ENCODE measurements at regions not wholly inside any gene's neighbourhood (a gene's known extent, or its start where the extent isn't known, plus 50 kb on each side); places are given as distances from the start of the nearest gene placed in this dataset.

DNA sequence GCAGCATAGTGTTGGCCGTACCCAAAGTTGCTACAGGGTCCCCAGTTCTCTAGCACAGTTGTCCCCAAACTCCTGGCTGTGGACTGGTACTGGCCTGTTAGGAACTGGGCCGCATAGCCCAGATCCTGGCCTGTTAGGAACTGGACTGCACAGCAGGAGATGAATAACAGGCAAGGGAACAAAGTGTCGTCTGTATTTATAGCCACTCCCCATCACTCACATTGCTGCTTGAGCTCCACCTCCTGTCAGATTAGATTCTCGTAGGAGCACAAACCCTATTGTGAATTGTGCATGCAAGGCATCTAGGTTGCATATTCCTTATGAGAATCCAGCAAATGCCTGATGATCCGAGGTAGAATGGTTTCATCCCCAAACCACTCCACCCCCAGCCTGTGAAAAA, 604.0 kb upstream of the LMCD1 start:
- DNase-seq (ENCODE audit: low read depth in 2 of 2, low spot score in 1 of 2): no peak

DNA sequence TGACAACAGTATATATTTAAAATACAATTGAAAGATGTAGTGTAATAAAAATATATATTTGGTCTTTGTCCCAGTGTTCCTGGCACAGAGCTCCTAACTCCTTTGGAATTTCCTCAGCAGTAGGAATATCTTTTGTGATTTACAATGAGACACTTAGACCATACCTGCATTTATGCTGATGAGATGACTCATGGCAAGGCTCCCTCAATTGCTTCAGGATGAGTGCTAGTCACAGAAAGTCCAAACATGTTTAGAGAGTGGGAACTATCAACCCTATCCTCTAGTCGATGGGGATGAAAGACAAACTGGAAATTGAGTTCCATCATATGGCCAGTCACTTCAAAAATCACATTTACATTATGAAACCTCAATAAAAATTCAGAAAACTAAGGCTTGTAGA, 588.3 kb upstream of the LMCD1 start:
- no peak for DNase-seq (ENCODE audit: low read depth in 2 of 2, low spot score in 1 of 2)

DNA sequence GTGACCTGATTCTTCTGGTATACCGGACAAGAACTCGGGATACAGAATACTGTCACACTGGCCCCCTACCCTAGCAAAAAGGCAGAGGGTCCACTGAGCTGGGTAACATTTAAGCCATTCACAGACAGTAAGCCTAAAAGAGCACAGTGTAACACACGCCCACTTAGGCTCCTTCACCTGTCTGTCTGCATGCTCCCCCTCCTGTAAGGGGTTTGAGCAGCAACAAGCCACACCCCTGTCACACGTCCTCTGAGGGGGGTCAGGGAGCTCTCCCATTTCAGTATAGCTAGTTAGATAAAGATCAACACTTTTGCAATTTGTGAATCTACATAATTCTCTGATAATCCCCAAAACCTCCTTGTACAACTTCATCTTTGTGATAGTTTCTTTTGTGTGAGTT, 586.3 kb upstream of the LMCD1 start:
- DNase-seq (ENCODE audit: low read depth in 2 of 2, low spot score in 1 of 2): no peak

DNA sequence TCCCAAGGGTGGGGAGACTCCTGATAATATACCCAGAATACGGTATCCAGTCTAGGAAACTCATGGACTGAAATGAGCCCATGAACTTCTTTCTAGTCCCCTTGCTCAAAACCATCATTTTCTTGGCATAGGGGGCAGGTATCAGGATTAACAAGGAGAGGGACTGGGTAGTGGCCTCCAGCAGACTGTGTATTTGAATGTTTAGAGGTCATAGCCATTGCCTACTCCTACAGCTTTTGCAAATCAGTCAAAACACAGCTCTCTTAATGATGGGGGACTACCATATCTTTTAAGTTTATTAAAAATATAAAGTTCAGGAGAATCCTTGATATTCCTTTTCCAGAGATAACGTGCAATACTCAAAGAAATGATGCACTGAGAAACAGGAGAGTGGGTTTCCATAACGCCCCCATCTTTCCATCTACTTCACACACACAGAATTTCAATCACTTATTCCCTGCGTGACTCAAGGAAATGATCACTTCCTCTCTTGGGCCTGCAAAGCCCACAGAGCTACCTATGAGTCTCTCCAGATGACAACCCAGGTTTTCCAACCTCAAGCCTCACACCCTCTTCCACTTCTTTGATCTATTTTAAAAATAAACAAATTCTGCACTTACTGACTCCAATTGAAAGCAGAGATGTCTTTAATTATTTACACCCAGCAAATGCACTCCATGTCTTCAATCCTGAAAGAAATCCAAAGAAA, 584.0 kb upstream of the LMCD1 start:
- DNase-seq (ENCODE audit: low read depth in 2 of 2, low spot score in 1 of 2): no peak

DNA sequence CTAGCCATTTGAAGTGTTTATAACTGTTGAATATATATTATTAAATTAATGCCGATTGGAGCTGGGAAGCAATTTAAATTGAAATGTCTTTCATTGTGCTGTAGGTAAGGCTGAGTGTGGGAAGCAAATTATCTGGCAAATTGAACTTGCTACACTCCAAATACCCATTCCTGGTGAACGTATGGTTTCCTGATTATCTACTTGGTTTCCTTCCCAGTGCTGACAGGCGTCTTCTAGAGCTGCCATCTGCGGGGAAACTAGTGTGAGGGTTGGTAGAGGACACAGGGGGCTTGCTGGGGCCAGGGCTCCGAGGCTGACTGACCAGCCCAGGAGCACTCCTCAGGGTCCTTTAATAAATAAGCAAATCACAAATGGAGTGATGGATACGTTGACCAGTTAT, 581.4 kb upstream of the LMCD1 start:
- DNase-seq (ENCODE audit: low read depth in 2 of 2, low spot score in 1 of 2): no peak

DNA sequence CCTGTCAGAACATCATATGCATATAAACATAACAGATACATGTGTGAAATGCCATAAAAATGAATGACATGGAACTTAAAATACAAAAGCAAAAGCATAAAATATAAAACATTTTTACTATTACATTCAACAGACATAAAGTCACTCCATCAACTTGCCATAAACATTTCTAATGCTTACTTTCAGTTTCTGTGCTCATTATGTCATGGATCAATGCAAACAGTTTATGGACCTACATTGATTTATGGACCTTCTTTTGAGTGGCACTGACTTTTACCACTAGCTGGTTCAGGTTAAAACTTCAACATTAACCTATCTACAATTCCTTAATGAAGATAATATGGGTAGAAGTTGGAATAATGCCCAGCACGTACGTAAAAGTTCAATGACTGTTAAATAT, 577.4 kb upstream of the LMCD1 start:
- no peak for DNase-seq (ENCODE audit: low read depth in 2 of 2, low spot score in 1 of 2)

DNA sequence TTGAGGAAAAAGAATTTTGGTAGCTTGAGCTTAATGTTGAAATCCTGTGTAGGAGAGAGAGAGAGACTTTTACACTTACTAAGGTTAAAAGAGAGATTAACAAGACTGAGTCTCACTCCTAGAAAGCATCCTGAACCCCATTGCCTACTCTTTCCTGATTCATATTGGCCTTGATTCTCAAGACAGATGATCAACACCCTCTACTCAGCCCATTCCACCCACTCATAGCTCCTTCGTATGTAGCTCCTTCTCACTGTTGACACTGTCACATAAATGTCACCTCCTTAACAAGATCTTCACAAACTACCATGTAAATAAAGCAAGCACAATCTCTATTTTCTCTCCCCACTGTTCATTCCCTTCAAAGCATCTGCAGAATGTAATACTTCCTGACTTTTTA, 574.6 kb upstream of the LMCD1 start:
- no peak for DNase-seq (ENCODE audit: low read depth in 2 of 2, low spot score in 1 of 2)

DNA sequence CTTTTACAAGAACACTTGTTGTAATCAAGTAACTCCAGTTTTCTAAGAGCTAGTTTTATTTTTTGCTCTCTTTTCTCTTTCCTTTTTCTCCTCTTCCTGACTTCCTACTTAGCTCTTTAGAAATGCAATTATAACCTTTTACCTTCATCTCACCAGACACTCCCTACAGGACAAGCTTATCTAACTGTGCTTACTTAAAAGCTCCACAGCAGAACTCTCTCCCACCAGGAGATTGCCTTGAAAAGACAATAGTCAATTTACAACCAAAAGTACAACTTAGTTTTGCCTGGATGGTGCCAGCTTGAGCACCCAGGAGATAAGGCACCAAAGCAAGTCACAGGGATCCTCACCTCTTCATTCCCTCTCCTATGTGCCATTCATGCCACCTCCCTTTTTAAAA, 573.8 kb upstream of the LMCD1 start:
- DNase-seq (ENCODE audit: low read depth in 2 of 2, low spot score in 1 of 2): no peak

DNA sequence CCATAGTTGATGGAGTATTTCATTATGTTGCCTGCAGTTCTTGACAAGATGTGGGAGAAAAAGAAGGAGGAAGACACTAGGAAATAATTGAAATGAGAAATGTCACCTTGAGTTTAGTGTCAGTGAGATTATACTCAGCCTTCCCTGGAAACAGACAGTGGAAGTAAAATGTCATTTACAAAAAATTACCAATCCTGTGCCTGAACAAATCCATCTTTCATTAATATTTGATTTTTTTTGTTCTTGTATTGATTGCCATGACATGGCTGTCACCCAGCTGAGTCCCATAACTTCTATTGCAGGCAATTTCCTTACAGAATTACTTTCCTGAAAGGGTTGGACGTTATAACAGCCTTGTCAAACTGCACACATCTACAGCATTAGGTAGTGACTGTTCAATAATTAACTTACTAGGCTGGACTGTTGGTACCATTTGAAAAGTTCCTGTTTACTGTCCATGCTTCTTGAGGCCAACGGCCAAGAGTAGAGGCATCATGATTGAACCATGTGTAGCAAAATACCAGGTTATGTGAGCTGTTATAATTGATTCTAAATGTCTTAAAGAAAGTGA, 572.2 kb upstream of the LMCD1 start:
- DNase-seq (ENCODE audit: low read depth in 2 of 2, low spot score in 1 of 2): no peak

DNA sequence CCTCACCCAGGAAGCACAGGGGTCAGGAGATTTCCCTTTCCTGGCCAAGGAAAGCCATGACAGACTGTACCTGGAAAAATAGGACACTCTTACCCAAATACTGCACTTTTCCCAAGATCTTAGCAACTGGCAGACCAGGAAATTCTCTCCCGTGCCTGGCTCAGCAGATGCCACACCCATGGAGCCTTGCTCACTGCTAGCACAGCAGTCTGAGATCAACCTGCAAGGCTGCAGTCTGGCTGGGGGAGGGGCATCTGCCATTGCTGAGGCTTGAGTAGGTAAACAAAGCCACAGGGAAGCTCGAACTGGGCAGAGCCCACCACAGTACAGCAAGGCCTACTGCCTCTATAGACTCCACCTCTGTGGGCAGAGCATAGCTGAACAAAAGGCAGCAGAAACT, 567.3 kb upstream of the LMCD1 start:
- DNase-seq (ENCODE audit: low read depth in 2 of 2, low spot score in 1 of 2): no peak

DNA sequence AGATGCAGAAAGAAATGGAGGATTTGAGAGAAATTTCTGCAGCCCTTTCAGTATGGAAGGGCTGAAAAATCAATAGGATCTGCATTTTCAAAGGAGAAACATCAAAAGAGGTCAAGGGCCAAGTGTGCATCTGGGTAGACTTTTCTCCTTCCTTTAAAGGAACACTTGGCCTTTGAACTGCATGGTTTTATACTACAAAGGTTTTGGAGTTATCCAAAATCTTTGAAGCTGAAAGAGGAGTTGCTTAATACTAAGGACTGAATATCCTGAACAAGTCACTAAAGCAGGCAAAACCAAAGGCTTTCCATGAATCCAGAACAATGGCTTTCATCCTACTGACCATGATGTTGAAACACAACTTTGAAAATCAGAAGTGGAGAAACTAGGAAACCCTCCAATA, 553.7 kb upstream of the LMCD1 start:
- DNase-seq (ENCODE audit: low read depth in 2 of 2, low spot score in 1 of 2): no peak

DNA sequence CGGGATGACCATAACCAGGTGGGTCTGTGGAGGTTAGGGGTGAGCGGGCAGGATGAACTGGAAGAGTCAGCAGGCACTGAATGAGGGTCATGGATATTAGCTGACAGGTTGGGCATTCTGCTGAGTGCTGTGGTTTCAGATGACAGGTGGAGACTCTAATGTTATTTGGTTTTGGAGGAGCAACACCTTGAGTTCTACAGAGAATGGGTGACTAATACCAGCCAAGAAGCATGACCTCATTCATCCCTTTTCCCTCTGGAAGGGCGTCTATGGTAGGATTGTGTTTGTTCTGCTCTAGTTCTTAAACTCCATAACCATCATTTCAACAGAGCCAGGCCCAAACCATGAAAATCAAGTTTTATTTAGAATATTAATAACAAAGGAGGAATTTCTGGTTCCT, 550.7 kb upstream of the LMCD1 start:
- DNase-seq (ENCODE audit: low read depth in 2 of 2, low spot score in 1 of 2): no peak

DNA sequence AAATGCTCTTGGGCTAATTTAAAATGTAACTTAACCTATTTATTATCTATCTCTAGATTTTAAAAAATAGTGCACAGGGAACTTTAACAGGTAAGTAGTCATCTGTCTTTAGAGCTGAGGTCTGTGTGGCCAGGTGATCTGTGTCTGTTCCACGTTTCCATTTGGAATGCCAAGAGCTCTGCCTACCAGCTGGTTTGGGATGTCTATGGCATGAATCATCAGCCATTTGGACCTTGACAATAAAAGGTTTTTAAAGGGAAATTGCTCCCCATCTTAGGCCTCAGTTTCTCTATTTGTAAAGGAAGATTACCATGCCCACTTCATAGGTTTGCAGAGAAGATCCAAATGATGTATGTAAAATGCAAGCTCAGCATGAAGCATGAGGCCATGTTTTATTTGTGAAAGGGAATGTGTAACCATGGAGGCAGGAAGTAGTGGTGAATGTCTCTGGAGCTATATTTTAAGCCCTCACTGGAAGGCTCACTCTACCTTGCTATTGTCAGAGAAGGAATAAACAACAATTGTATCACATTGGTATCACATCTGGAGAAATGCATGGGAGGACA, 548.1 kb upstream of the LMCD1 start:
- DNase-seq (ENCODE audit: low read depth in 2 of 2, low spot score in 1 of 2): no peak

DNA sequence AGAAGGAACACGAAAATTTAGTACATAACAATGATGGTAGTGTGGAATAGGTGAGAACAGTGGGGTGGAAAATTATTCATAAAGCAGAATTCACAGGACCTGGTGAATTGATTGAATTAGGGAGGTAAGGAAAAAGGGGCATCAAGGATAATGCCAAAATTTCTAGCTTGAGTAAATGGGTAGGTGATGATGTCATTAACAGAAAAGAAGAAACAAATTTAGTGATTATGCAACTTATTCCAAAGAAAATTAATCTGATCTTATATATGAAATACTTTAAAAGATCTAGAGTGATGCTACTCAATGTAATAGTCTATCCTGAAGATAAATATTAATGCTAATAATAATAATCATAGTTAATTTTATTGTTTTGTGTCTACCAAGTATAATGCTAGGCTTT, 544.6 kb upstream of the LMCD1 start:
- DNase-seq (ENCODE audit: low read depth in 2 of 2, low spot score in 1 of 2): no peak

DNA sequence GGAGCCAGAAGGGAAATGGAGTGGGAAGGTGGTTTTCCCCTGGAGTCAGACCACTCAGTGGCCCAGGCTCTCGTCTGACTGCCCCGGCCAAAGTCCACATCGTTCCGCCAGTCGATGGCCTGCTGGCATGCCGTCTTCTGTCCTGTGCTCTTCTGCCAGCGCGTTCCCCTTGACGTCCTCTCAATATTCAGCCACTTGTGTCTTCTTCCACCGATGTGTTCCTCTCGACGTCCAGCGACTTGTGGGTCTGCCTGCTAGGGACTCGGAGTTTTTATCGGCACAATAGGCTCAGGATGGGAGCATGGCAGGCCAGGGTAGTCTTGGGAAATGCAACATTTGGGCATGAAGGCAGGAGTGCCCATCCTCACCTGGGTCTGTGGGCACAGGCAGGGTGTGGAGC, 542.5 kb upstream of the LMCD1 start:
- DNase-seq (ENCODE audit: low read depth in 2 of 2, low spot score in 1 of 2): no peak

DNA sequence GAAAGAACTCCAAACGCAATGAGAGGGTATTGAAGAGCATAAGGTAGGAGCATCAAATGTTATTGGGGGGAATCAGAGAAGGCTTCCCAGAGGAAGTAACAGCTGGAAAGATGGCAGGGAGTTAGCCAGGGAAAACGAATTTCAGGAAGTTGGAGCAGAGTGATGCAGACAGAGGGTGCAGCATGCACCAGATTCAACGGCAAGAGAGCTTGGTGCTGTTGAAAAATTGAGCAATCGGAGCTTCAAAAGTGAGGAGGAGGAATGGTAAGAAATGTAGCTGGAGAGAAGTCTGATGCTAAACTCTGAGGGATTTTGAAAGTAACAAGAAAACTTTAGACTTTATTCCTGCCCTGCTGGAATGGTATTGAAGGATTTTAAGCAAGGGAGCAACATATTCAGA, 541.0 kb upstream of the LMCD1 start:
- no peak for DNase-seq (ENCODE audit: low read depth in 2 of 2, low spot score in 1 of 2)

DNA sequence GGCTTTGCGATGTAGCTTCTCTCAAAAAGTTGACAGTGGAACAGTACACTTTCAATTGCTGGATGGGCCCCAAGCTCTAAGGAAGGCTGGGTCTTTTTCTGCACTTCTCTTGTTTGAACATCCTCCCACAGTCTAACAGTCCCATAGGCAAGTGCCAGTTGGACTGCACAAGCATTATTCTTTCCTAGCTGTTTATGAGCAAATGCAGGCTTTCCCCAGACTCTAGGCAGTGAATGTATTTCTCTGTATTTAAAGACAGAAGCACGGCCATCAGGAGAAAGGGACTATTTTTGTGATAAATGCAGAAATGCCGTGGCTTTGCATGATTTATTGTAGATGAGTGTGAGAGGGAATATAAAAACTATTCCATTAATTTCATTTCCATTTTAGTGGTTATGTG, 539.3 kb upstream of the LMCD1 start:
- DNase-seq (ENCODE audit: low read depth in 2 of 2, low spot score in 1 of 2): no peak

DNA sequence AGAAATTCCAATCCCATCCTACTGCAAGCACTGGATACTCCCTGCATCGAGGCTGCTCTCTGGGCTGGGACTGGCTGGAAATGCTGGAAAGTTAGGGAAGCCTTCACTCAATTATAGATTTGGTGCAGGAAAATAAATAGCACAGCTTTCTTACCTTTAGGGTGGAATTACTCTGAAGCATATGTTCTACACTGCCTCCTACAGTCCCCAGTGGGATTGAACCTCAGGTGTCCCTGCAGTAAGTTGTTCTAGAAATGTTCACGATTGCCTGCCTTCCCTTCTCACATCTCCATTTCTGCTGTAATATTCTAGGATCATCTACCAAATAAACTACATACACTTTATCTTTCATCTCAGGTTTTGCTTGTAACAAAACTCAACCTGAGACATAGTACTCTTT, 536.7 kb upstream of the LMCD1 start:
- no peak for DNase-seq (ENCODE audit: low read depth in 2 of 2, low spot score in 1 of 2)

DNA sequence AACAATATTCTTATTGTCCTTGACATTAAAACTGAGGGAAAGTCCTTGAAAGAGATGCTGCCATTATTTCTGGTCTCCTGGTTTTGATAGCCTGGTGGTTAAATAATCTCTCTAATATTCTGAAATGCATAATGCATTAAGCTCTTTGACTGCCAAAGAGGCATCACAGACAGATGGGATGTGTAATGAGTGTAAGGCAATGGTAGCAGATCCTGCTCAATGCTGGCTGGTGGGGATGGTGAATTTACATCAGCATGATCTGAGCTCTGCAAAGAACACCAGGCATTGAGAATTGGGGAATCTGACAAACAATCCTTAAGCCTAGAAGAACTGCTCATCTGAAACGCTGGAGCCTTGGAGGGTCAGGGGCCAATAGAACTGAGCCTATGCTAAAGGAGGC, 528.6 kb upstream of the LMCD1 start:
- DNase-seq (ENCODE audit: low read depth in 2 of 2, low spot score in 1 of 2): no peak

DNA sequence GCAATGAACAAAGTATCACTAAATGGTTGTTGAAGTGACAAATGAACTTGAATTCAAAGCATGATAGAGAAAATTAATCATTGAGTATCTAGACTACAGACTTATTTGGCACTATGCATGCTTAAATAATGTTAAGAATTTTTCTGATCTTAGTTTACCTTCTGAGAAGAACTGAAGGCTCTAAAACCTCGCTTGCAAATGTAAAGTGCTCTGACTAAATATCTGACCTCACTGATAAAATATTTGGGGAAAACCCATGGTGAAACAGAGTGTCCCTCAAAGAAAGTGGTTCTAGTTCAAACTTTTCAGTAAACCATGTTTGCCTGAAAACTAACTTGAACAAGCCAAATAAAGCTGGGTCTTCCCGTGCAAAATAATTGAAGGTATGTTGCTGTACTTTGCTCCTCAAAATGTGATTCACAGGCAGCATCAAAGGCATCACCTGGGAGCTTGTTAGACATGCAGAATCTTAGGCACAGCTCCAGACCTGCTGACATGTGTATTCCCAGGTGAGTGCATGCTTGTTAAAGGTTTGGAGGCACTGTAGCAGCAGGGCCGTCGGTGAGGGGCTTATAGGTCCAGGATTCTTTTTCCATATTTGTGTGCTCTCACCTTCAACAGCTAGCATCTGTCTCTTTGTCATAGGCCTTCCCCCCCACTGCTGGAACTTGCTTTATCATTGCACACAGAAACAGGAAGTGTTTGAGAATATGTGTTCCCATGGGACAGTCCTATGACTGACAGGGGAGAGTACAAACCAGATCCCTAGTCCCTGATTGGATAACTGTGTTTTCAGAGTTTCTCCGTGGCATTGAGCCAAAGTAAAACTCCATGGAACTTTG, 524.2 kb upstream of the LMCD1 start:
- no peak for DNase-seq (ENCODE audit: low read depth in 2 of 2, low spot score in 1 of 2)

DNA sequence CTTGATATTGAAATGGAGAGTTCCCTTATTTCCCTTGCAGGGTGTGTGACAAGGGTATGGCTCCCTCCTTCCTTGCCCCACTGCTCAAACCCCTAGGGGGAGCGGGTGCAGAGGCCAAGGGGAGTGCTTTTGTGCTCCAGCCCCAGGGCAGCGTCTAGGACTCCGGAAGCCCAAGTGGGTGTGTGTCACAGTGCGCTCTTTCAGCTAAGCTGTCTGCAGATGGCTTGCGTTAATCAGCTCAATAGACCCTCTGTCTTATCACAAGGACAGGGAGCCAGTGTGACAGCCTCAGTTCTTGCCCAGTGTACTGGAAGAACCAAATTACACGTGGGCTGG, 523.6 kb upstream of the LMCD1 start:
- DNase-seq (ENCODE audit: low read depth in 2 of 2, low spot score in 1 of 2): no peak

DNA sequence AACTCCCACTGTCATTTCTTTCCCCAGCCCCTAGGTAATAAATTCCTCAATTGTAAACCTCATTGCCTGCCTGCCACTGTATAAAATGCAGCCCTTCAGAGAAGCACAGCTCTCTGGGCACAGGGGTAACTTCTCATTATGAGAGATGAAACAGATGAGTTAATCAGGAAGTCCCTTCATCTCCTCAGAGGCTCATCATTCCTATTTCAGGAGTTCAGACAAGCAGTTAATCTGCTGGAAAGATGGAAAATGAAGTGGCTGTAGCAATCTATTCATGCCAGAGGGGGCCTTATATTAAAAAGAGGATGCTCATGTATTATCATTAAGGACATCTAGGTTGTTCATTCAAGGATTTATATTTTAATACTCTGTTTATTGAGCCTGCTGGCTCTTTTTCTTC, 519.5 kb upstream of the LMCD1 start:
- no peak for DNase-seq (ENCODE audit: low read depth in 2 of 2, low spot score in 1 of 2)

All from stimulated activated CD8-positive, alpha-beta memory T cell treated with anti-CD3 and anti-CD28 coated beads, Interleukin-4, amount 100 ng/mL, for 1 hour (primary cell).